DND-41 (cell line): ENCODE measurements at regions not wholly inside any gene's neighbourhood (a gene's known extent, or its start where the extent isn't known, plus 50 kb on each side); places are given as distances from the start of the nearest gene placed in this dataset.

Experiments
- ATAC-seq: fragments of 200-7000 bp; cut with Tn5 transposase; 3 replicates; pipeline ENCODE4 v1.9.1; 2021; ENCODE audit warnings: low read depth; ENCODE audit not compliant: insufficient read depth
- DNase-seq: peaks from one replicate; pipeline ENCODE4 v3.0.0-alpha.2; 2020
- H2AFZ ChIP-seq: 2 replicates; pipeline ENCODE4 v1.6.0; 2012; ENCODE audit warnings: low read depth, low read length
- H3K27ac ChIP-seq: 2 replicates; pipeline ENCODE4 v1.5.1; 2012; ENCODE audit warnings: low read length, inconsistent platforms
- H3K27me3 ChIP-seq: fragments of 200-600 bp; sonication (generic); 2 replicates; pipeline ENCODE4 v1.6.0; 2012; ENCODE audit warnings: low read length, mild to moderate bottlenecking, inconsistent platforms; ENCODE audit not compliant: insufficient read depth, poor library complexity
- H3K36me3 ChIP-seq: 2 replicates; pipeline ENCODE4 v1.5.1; 2012; ENCODE audit warnings: low read length, inconsistent platforms; ENCODE audit not compliant: insufficient read depth
- H3K4me1 ChIP-seq: 2 replicates; pipeline ENCODE4 v1.5.1; 2012; ENCODE audit warnings: mild to moderate bottlenecking, low read length; ENCODE audit not compliant: insufficient read depth
- H3K4me2 ChIP-seq: 2 replicates; pipeline ENCODE4 v1.6.0; 2012; ENCODE audit warnings: mild to moderate bottlenecking, moderate library complexity, low read length, inconsistent platforms; ENCODE audit not compliant: insufficient read depth
- H3K4me3 ChIP-seq, 2 experiments: fragments of 200-600 bp in 1 of 2; shearing (Covaris generic) in 1 of 2; 2 replicates each; pipeline ENCODE4 v1.5.1; 2012 to 2016; ENCODE audit warnings: inconsistent platforms in 2 of 2, low read length in 2 of 2, mild to moderate bottlenecking in 2 of 2, low read depth in 1 of 2, moderate library complexity in 1 of 2
- H3K79me2 ChIP-seq: 2 replicates; pipeline ENCODE4 v1.6.0; 2012; ENCODE audit warnings: low read length, inconsistent platforms; ENCODE audit not compliant: insufficient read depth
- H3K9ac ChIP-seq: 2 replicates; pipeline ENCODE4 v1.6.0; 2012; ENCODE audit warnings: low read depth, mild to moderate bottlenecking, inconsistent platforms, low read length, moderate library complexity
- H3K9me3 ChIP-seq: 2 replicates; pipeline ENCODE4 v1.5.1; 2012; ENCODE audit warnings: low read length, moderate library complexity, mild to moderate bottlenecking, inconsistent platforms; ENCODE audit not compliant: insufficient read depth, severe bottlenecking
- H4K20me1 ChIP-seq: 2 replicates; pipeline ENCODE4 v1.6.0; 2012; ENCODE audit warnings: low read length; ENCODE audit not compliant: insufficient read depth
- CTCF ChIP-seq: IDR thresholded peaks from 2 replicates; pipeline ENCODE4 v1.5.1; 2012; ENCODE audit warnings: borderline replicate concordance, low read length, moderate library complexity, mild to moderate bottlenecking; ENCODE audit not compliant: poor library complexity, severe bottlenecking; ENCODE audit errors: extremely low read depth
- EZH2 ChIP-seq: IDR thresholded peaks from 3 replicates; pipeline ENCODE4 v1.6.1; 2012; ENCODE audit warnings: borderline replicate concordance, low read depth, mild to moderate bottlenecking, moderate library complexity, low read length, inconsistent platforms; ENCODE audit not compliant: severe bottlenecking

GRCh38 chr18:3340015-3340681, 78.2 kb downstream of the MYL12B start:
- DNase-seq (no peak), ATAC-seq (peak; percentile 42; the same call in 1 of the 3 replicates)

GRCh38 chr18:3340682-3341097, 78.8 kb downstream of the MYL12B start:
- DNase-seq (no peak), ATAC-seq (no peak)
- no peak overlapping the region for H3K4me3 ChIP-seq
- no peaks in the 10 kb centered on the region for H3K9me3 ChIP-seq
- no peaks in the 10 kb centered on the region for H3K79me2 ChIP-seq
- no peak for TF ChIP-seq EZH2
- no peak for TF ChIP-seq CTCF
- no peaks in the 10 kb centered on the region for H4K20me1 ChIP-seq
- H3K9ac ChIP-seq: no peak overlapping the region
- H2AFZ ChIP-seq: no peak overlapping the region; the same call in 1 of the 2 replicates
- no peaks in the 10 kb centered on the region for H3K4me1 ChIP-seq
- H3K27me3 ChIP-seq: peaks cover 4% of the 10 kb centered on the region
- no peak overlapping the region for H3K4me2 ChIP-seq
- H3K36me3 ChIP-seq: no peaks in the 10 kb centered on the region
- no peak overlapping the region for H3K27ac ChIP-seq

More at GRCh38 chr18:3340015-3340681, 78.2 kb downstream of the MYL12B start:
- Histone ChIP-seq H3K27ac (no peak overlapping the region), H3K4me3 (no peak overlapping the region), H3K9ac (no peak overlapping the region), H2AFZ (no peak overlapping the region), H3K9me3 (no peaks in the 10 kb centered on the region), H3K4me1 (no peaks in the 10 kb centered on the region), H3K27me3 (peaks cover 3% of the 10 kb centered on the region), H3K79me2 (no peaks in the 10 kb centered on the region), H3K36me3 (no peaks in the 10 kb centered on the region), H4K20me1 (no peaks in the 10 kb centered on the region), H3K4me2 (no peak overlapping the region)
- TF ChIP-seq EZH2 (no peak), CTCF (no peak)

GRCh38 chr18:3342628-3343027, 80.7 kb downstream of the MYL12B start:
- Histone ChIP-seq H3K4me2 (no peak overlapping the region), H4K20me1 (no peaks in the 10 kb centered on the region), H3K9me3 (no peaks in the 10 kb centered on the region), H2AFZ (no peak overlapping the region), H3K36me3 (no peaks in the 10 kb centered on the region), H3K27ac (no peak overlapping the region), H3K9ac (no peak overlapping the region), H3K27me3 (peaks cover 10% of the 10 kb centered on the region), H3K4me1 (no peaks in the 10 kb centered on the region), H3K79me2 (no peaks in the 10 kb centered on the region), H3K4me3 (no peak overlapping the region)
- TF ChIP-seq EZH2: no peak
- no peak for TF ChIP-seq CTCF
- DNase-seq (no peak), ATAC-seq (no peak)
